ENCODE measurements at regions not wholly inside any gene's neighbourhood (a gene's known extent, or its start where the extent isn't known, plus 50 kb on each side); places are given as distances from the start of the nearest gene placed in this dataset.

DNA sequence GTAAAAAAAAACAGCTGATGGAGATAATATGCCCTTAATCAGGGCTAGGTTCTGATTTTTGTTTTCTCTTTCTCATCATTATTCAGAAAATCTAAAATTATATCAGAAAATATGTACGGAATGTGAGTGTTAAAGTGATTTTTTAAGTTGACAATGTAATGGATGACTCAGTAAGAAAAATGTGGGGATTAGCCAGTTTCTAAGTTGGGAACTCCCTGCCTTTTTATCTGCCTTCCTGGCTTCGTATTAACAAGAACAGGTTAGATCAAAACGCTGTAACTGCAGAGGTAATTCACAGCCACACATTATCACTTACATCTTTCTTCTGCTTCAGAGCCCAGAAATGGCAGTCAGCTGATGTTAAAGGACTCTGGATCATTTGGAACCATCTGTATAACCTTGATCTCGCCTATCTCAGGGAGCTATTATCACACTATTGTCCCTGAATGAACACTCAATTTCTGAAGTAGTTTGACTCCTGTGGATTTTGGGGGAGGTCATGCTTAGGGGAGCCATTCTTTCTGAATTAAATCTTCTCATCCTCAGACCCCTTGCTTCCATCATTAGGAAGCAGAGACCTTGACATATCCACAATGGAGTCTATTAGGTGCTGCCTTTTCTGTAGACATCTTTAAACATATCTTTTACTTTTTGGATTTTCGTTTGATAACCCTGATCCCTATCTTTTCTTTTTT, 135.7 kb upstream of the SLC16A7 start:
- 37 to 42% methylated on average over 5 of the region's 5 CpGs for WGBS, 2 donors
- no peak overlapping the region for H3K4me3 ChIP-seq (ENCODE audit: low read depth in 1 of 2, low read length in 2 of 2)
- no peak overlapping the region for H3K27ac ChIP-seq (ENCODE audit: low read depth in 2 of 2, low read length in 1 of 2)
- H3K9me3 ChIP-seq (ENCODE audit: control insufficient read depth in 2 of 2, insufficient read depth in 1 of 2, low read depth in 1 of 2, low read length in 1 of 2): no peaks in the 10 kb centered on the region
- no peaks in the 10 kb centered on the region for H3K36me3 ChIP-seq (ENCODE audit: control insufficient read depth in 2 of 2, insufficient read depth in 2 of 2, low read length in 1 of 2)
- no peaks in the 10 kb centered on the region for H3K4me1 ChIP-seq (ENCODE audit: control insufficient read depth in 2 of 2, insufficient read depth in 2 of 2, low read length in 1 of 2)
- no peaks in the 10 kb centered on the region for H3K27me3 ChIP-seq (ENCODE audit: control insufficient read depth in 1 of 2, insufficient read depth in 2 of 2, low read length in 2 of 2)

DNA sequence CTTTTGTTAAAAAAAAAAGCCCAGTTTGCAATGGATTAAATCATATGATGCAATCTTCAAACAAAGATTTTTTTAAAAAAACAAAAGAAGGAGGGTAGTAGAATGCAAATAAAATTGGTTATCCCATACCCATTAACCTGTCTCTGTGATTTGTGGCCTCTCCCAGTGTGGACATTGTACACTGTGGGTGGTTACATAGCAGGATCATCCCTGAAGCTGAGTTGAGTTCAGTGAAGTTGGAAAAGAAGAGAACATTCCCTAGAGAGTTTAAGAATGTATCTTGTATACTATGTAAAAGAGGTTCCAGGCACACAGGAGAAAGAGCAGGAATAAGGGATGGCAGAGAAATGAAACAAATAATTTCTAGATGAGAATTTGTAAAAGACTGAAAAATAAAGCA, 142.4 kb upstream of the SLC16A7 start:
- Histone ChIP-seq H3K4me3 (ENCODE audit: low read depth in 1 of 2, low read length in 2 of 2) (no peak overlapping the region), H3K27me3 (ENCODE audit: control insufficient read depth in 1 of 2, insufficient read depth in 2 of 2, low read length in 2 of 2) (no peaks in the 10 kb centered on the region), H3K27ac (ENCODE audit: low read depth in 2 of 2, low read length in 1 of 2) (no peak overlapping the region), H3K9me3 (ENCODE audit: control insufficient read depth in 2 of 2, insufficient read depth in 1 of 2, low read depth in 1 of 2, low read length in 1 of 2) (no peaks in the 10 kb centered on the region), H3K36me3 (ENCODE audit: control insufficient read depth in 2 of 2, insufficient read depth in 2 of 2, low read length in 1 of 2) (no peaks in the 10 kb centered on the region), H3K4me1 (ENCODE audit: control insufficient read depth in 2 of 2, insufficient read depth in 2 of 2, low read length in 1 of 2) (no peaks in the 10 kb centered on the region)

DNA sequence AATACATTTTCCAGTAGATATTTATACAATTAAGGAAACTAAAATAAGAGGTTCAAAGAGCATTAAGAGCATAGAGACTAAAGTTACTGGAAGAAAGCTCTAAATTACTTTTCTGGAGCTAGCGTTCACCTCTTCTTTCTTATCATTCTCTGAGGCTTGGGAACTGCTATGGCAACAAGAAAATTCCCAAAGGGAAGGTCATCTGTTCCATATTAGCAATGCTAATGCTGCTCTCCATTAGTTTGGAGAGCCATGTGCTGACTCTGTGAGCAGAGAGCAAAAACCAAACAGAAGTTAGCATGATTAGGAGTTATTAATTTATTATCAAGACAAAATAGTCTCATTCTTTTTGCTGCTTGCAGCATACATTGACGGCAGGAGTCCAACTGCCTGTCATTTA, 143.1 kb upstream of the SLC16A7 start:
- Histone ChIP-seq H3K36me3 (ENCODE audit: control insufficient read depth in 2 of 2, insufficient read depth in 2 of 2, low read length in 1 of 2) (no peaks in the 10 kb centered on the region), H3K27ac (ENCODE audit: low read depth in 2 of 2, low read length in 1 of 2) (no peak overlapping the region), H3K4me1 (ENCODE audit: control insufficient read depth in 2 of 2, insufficient read depth in 2 of 2, low read length in 1 of 2) (no peaks in the 10 kb centered on the region), H3K27me3 (ENCODE audit: control insufficient read depth in 1 of 2, insufficient read depth in 2 of 2, low read length in 2 of 2) (no peaks in the 10 kb centered on the region), H3K9me3 (ENCODE audit: control insufficient read depth in 2 of 2, insufficient read depth in 1 of 2, low read depth in 1 of 2, low read length in 1 of 2) (no peaks in the 10 kb centered on the region), H3K4me3 (ENCODE audit: low read depth in 1 of 2, low read length in 2 of 2) (no peak overlapping the region)
- WGBS, 2 donors: 40 to 61% methylated on average over 2 of the region's 2 CpGs

DNA sequence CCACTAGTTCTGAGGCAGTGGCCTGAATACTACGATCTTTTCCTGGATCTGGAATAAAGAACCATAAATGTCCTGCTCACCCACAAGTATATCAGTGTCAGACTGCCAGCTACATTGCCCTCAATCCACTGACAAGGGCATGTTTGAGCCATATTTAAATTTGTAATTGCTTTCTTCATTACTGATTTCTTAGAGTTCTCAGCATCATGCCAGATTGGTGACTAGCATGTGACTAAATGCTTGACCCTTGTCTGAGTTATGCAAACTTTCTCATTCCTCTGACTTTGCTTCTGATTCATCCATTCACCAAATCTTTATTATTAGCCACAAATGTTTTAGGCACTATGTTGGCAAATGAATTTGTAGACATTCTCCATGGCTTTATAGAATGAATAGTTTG, 143.6 kb upstream of the SLC16A7 start:
- no peaks in the 10 kb centered on the region for H3K27me3 ChIP-seq (ENCODE audit: control insufficient read depth in 1 of 2, insufficient read depth in 2 of 2, low read length in 2 of 2)
- WGBS, 2 donors: 76 to 77% methylated on average over 1 of the region's 1 CpG
- no peaks in the 10 kb centered on the region for H3K4me1 ChIP-seq (ENCODE audit: control insufficient read depth in 2 of 2, insufficient read depth in 2 of 2, low read length in 1 of 2)
- no peak overlapping the region for H3K4me3 ChIP-seq (ENCODE audit: low read depth in 1 of 2, low read length in 2 of 2)
- H3K27ac ChIP-seq (ENCODE audit: low read depth in 2 of 2, low read length in 1 of 2): no peak overlapping the region
- H3K9me3 ChIP-seq (ENCODE audit: control insufficient read depth in 2 of 2, insufficient read depth in 1 of 2, low read depth in 1 of 2, low read length in 1 of 2): no peaks in the 10 kb centered on the region
- H3K36me3 ChIP-seq (ENCODE audit: control insufficient read depth in 2 of 2, insufficient read depth in 2 of 2, low read length in 1 of 2): no peaks in the 10 kb centered on the region

DNA sequence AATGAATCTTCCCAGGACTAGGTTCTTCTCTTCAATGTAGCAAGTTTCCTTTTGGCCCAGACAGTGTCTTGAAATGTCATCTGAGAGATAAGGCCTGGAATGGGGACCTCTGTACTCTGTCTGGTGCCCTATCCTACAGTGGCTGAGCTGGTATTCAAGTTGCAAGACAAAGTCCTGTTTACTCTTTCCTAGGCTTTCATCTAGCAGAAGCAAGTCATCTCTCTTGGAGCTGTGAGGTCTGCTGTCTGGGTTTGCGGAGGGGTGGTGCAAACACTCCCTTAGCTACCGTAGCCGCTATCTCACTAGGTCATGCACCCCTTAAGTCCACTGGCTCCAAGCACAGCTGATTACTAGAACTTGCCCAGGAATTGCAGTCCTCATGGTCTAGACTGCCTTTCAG, 149.7 kb upstream of the SLC16A7 start:
- Histone ChIP-seq H3K36me3 (ENCODE audit: control insufficient read depth in 2 of 2, insufficient read depth in 2 of 2, low read length in 1 of 2) (no peaks in the 10 kb centered on the region), H3K4me1 (ENCODE audit: control insufficient read depth in 2 of 2, insufficient read depth in 2 of 2, low read length in 1 of 2) (no peaks in the 10 kb centered on the region), H3K9me3 (ENCODE audit: control insufficient read depth in 2 of 2, insufficient read depth in 1 of 2, low read depth in 1 of 2, low read length in 1 of 2) (peaks cover 0 to 3% of the 10 kb centered on the region in 2 donors), H3K27me3 (ENCODE audit: control insufficient read depth in 1 of 2, insufficient read depth in 2 of 2, low read length in 2 of 2) (no peaks in the 10 kb centered on the region), H3K4me3 (ENCODE audit: low read depth in 1 of 2, low read length in 2 of 2) (no peak overlapping the region), H3K27ac (ENCODE audit: low read depth in 2 of 2, low read length in 1 of 2) (no peak overlapping the region)
- 56 to 93% methylated on average over 3 of the region's 3 CpGs for WGBS, 2 donors

DNA sequence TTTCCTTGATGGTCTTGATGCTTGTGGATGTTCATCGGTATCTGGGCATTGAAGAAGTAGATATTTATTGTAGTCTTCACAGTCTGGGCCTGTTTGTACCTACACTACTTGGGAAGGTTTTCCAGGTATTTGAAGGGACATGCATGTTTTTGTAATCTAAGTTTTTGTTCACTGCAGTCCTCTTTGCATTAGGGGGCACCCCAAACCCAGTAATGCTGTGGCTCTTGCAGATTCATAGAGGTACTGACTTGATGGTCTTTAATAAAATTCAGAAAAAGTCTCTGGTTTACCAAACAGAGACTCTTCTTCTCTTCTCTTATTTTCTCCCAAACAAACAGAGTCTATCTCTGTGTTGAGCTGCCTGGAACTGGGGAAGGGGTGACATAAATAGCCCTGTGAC, 150.9 kb upstream of the SLC16A7 start:
- Histone ChIP-seq H3K4me1 (ENCODE audit: control insufficient read depth in 2 of 2, insufficient read depth in 2 of 2, low read length in 1 of 2) (no peaks in the 10 kb centered on the region), H3K27me3 (ENCODE audit: control insufficient read depth in 1 of 2, insufficient read depth in 2 of 2, low read length in 2 of 2) (no peaks in the 10 kb centered on the region), H3K9me3 (ENCODE audit: control insufficient read depth in 2 of 2, insufficient read depth in 1 of 2, low read depth in 1 of 2, low read length in 1 of 2) (peaks cover 0 to 4% of the 10 kb centered on the region in 2 donors), H3K27ac (ENCODE audit: low read depth in 2 of 2, low read length in 1 of 2) (no peak overlapping the region), H3K4me3 (ENCODE audit: low read depth in 1 of 2, low read length in 2 of 2) (no peak overlapping the region), H3K36me3 (ENCODE audit: control insufficient read depth in 2 of 2, insufficient read depth in 2 of 2, low read length in 1 of 2) (no peaks in the 10 kb centered on the region)
- 93 to 94% methylated on average over 1 of the region's 1 CpG for WGBS, 2 donors

DNA sequence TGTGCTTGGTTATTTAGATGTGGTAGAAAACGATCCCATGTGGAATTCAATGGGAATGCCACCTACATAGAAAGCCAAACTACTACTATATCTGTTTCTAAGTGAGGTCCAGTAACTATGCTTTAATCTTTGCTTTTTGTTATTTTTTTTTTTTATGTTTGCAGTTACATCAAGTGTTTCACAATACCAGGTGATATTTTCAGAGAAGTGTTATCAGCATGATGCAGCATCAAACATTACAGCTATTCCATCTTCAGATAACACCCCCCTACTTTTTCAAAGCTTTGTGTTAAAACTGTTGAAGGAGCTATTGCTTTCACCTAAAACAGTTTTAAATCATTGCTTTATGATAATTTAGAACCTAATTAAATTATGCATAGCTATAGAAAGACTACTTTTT, 163.8 kb upstream of the SLC16A7 start:
- no peaks in the 10 kb centered on the region for H3K27me3 ChIP-seq (ENCODE audit: control insufficient read depth in 1 of 2, insufficient read depth in 2 of 2, low read length in 2 of 2)
- H3K27ac ChIP-seq (ENCODE audit: low read depth in 2 of 2, low read length in 1 of 2): no peak overlapping the region
- WGBS, 2 donors: 45 to 58% methylated on average over 1 of the region's 1 CpG
- H3K4me1 ChIP-seq (ENCODE audit: control insufficient read depth in 2 of 2, insufficient read depth in 2 of 2, low read length in 1 of 2): no peaks in the 10 kb centered on the region
- no peaks in the 10 kb centered on the region for H3K36me3 ChIP-seq (ENCODE audit: control insufficient read depth in 2 of 2, insufficient read depth in 2 of 2, low read length in 1 of 2)
- H3K9me3 ChIP-seq (ENCODE audit: control insufficient read depth in 2 of 2, insufficient read depth in 1 of 2, low read depth in 1 of 2, low read length in 1 of 2): no peaks in the 10 kb centered on the region
- no peak overlapping the region for H3K4me3 ChIP-seq (ENCODE audit: low read depth in 1 of 2, low read length in 2 of 2)

DNA sequence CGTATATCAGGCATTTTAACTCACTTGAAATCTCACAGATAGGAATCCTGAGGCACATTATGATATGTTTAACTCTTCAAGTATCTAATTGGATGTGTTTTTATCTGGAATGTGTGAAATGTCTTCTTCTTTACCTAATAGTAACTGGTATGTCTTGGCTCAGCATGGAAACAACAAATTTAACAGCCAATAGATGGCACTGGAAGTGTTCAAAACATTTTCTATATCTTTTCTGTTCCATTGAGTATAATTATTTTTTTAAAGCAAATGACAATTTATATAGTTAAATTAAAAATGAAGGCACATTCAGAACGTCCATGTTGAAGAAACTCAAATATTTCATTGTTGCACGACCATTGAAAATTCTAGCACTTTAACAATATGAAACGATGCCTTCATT, 164.6 kb upstream of the SLC16A7 start:
- Histone ChIP-seq H3K4me3 (ENCODE audit: low read depth in 1 of 2, low read length in 2 of 2) (no peak overlapping the region), H3K27me3 (ENCODE audit: control insufficient read depth in 1 of 2, insufficient read depth in 2 of 2, low read length in 2 of 2) (no peaks in the 10 kb centered on the region), H3K27ac (ENCODE audit: low read depth in 2 of 2, low read length in 1 of 2) (no peak overlapping the region), H3K9me3 (ENCODE audit: control insufficient read depth in 2 of 2, insufficient read depth in 1 of 2, low read depth in 1 of 2, low read length in 1 of 2) (no peaks in the 10 kb centered on the region), H3K36me3 (ENCODE audit: control insufficient read depth in 2 of 2, insufficient read depth in 2 of 2, low read length in 1 of 2) (no peaks in the 10 kb centered on the region), H3K4me1 (ENCODE audit: control insufficient read depth in 2 of 2, insufficient read depth in 2 of 2, low read length in 1 of 2) (no peaks in the 10 kb centered on the region)
- WGBS, 2 donors: 53 to 55% methylated on average over 4 of the region's 4 CpGs

DNA sequence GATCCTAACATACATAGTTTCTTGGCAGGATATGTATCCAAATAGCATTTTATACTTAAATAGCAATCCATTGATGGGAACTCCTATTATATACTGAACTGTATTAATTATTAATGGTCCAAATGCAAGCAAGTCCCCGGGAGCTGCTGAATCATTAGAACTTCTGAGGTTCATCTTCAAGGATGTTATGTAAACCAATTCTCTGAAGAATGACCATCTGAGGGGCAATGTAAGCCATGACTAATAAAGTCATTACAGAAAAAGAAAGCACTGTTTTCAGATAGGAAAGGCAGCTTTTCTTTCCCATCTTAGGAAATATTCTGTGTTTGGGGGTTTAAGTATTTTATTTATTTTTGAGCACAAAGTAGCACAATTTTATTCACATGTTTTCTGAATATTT, 166.1 kb upstream of the SLC16A7 start:
- WGBS, 2 donors: 36 to 53% methylated on average over 1 of the region's 1 CpG
- no peaks in the 10 kb centered on the region for H3K36me3 ChIP-seq (ENCODE audit: control insufficient read depth in 2 of 2, insufficient read depth in 2 of 2, low read length in 1 of 2)
- no peak overlapping the region for H3K27ac ChIP-seq (ENCODE audit: low read depth in 2 of 2, low read length in 1 of 2)
- no peaks in the 10 kb centered on the region for H3K4me1 ChIP-seq (ENCODE audit: control insufficient read depth in 2 of 2, insufficient read depth in 2 of 2, low read length in 1 of 2)
- no peaks in the 10 kb centered on the region for H3K9me3 ChIP-seq (ENCODE audit: control insufficient read depth in 2 of 2, insufficient read depth in 1 of 2, low read depth in 1 of 2, low read length in 1 of 2)
- no peak overlapping the region for H3K4me3 ChIP-seq (ENCODE audit: low read depth in 1 of 2, low read length in 2 of 2)
- H3K27me3 ChIP-seq (ENCODE audit: control insufficient read depth in 1 of 2, insufficient read depth in 2 of 2, low read length in 2 of 2): no peaks in the 10 kb centered on the region

DNA sequence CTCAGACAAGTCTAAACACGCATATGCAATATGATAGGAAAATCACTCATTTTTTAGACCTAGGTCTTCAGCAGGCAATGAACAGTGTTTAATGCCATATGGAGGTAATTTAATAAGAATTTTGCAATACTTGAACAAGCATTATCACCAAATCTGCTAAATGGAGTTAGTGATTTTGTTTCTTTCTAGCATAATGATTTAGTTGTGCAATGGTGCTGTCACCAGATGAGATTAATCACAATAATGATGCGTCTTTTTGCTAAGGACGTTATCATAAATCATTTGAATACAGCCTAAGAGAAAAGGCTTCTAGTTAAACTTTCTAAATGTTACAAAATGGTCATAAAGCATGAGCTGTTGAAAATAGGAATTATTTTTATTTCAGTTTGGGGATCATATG, 170.0 kb upstream of the SLC16A7 start:
- Histone ChIP-seq H3K4me1 (ENCODE audit: control insufficient read depth in 2 of 2, insufficient read depth in 2 of 2, low read length in 1 of 2) (no peaks in the 10 kb centered on the region), H3K36me3 (ENCODE audit: control insufficient read depth in 2 of 2, insufficient read depth in 2 of 2, low read length in 1 of 2) (no peaks in the 10 kb centered on the region), H3K4me3 (ENCODE audit: low read depth in 1 of 2, low read length in 2 of 2) (no peak overlapping the region), H3K27ac (ENCODE audit: low read depth in 2 of 2, low read length in 1 of 2) (no peak overlapping the region), H3K9me3 (ENCODE audit: control insufficient read depth in 2 of 2, insufficient read depth in 1 of 2, low read depth in 1 of 2, low read length in 1 of 2) (no peaks in the 10 kb centered on the region), H3K27me3 (ENCODE audit: control insufficient read depth in 1 of 2, insufficient read depth in 2 of 2, low read length in 2 of 2) (no peaks in the 10 kb centered on the region)
- 76 to 78% methylated on average over 3 of the region's 3 CpGs for WGBS, 2 donors
